Lung (tissue), 11 donors: ENCODE measurements at regions not wholly inside any gene's neighbourhood (a gene's known extent, or its start where the extent isn't known, plus 50 kb on each side); places are given as distances from the start of the nearest gene placed in this dataset.
"Not testable (repeated sequence)": the region's sequence is repeated elsewhere in the genome, so short reads cannot be mapped to it uniquely, and the experiment has no call there.

Source experiments
- ATAC-seq: fragments of 200-7000 bp; cut with Tn5 transposase; one replicate; pipeline ENCODE4 v1.9.1; 2020; ENCODE audit warnings: moderate number of reproducible peaks; ENCODE audit not compliant: insufficient read depth, low FRiP score
- DNase-seq, 3 donors: peaks; one replicate each; pipeline ENCODE4 v3.0.0-alpha.2; 2013 to 2017
- H3K27ac ChIP-seq, 2 donors: one replicate each; pipeline ENCODE4 v1.5.1; 2013; ENCODE audit warnings: mild to moderate bottlenecking in 2 of 2, moderate library complexity in 2 of 2, control low read depth in 1 of 2, inconsistent platforms in 1 of 2, low read depth in 1 of 2, low read length in 1 of 2
- H3K27me3 ChIP-seq, 3 donors: one replicate each; pipeline ENCODE4 v1.5.1; 2013; ENCODE audit warnings: low read length in 2 of 3; ENCODE audit not compliant: control insufficient read depth in 3 of 3, insufficient read depth in 3 of 3
- H3K36me3 ChIP-seq, 4 donors: one replicate each; pipeline ENCODE4 v1.5.1; 2013; ENCODE audit warnings: low read length in 4 of 4, mild to moderate bottlenecking in 1 of 4, moderate library complexity in 1 of 4; ENCODE audit not compliant: control insufficient read depth in 4 of 4, insufficient read depth in 4 of 4
- H3K4me1 ChIP-seq, 5 donors: one replicate each; pipeline ENCODE4 v1.5.1; 2013; ENCODE audit warnings: low read length in 5 of 5, mild to moderate bottlenecking in 2 of 5, moderate library complexity in 1 of 5; ENCODE audit not compliant: control insufficient read depth in 5 of 5, insufficient read depth in 5 of 5
- H3K4me3 ChIP-seq: one replicate; pipeline ENCODE4 v1.5.1; 2013; ENCODE audit warnings: mild to moderate bottlenecking, control low read depth, moderate library complexity
- H3K9ac ChIP-seq, 2 donors: one replicate each; pipeline ENCODE4 v1.5.1; 2013; ENCODE audit warnings: low read length in 2 of 2, control low read depth in 1 of 2; ENCODE audit not compliant: insufficient read depth in 1 of 2
- H3K9me3 ChIP-seq, 4 donors: one replicate each; pipeline ENCODE4 v1.5.1; 2013; ENCODE audit warnings: low read length in 3 of 4, mild to moderate bottlenecking in 1 of 4, moderate library complexity in 1 of 4; ENCODE audit not compliant: control insufficient read depth in 4 of 4, insufficient read depth in 3 of 4
- CTCF ChIP-seq: IDR thresholded peaks from 2 replicates; pipeline ENCODE4 v1.5.1; 2012; ENCODE audit warnings: mild to moderate bottlenecking; ENCODE audit errors: control extremely low read depth, extremely low read depth
- WGBS, 2 donors: extraction: QIAGEN DNeasy Blood & Tissue Kit; methylation state at CpG; one replicate each; pipeline ENCODE4 v1.1.7; 2013; 5-methylcytosine and 5-hydroxymethylcytosine counted together
- donor health status: control.
- donor health status: control.
- donor health status: Bipolar disorder and iron deficiency.
- donor health status: healthy.
- donor health status: DM: yes; HTN: yes; CAD: no.

- TF ChIP-seq CTCF, result no peak
- no peak for ATAC-seq
- WGBS, 2 donors, result 88 to 91% methylated on average over 3 of the region's 3 CpGs
Observed at GRCh38 chr5:52626312-52626711, 161.4 kb upstream of the ITGA1 start.

GRCh38 chr5:52627740-52628139 is 160.0 kb upstream of the ITGA1 start:
- Histone ChIP-seq H3K9me3 (peaks cover 0 to 4% (median 1%) of the 10 kb centered on the region in 4 donors), H3K27ac (no peak overlapping the region), H3K4me1 (no peaks in the 10 kb centered on the region), H3K9ac (no peak overlapping the region), H3K36me3 (no peaks in the 10 kb centered on the region), H3K27me3 (no peaks in the 10 kb centered on the region), H3K4me3 (no peak overlapping the region)
- WGBS, 2 donors, result 69 to 84% methylated on average over 1 of the region's 1 CpG
- no peak for ATAC-seq
- DNase-seq, result no peak
- TF ChIP-seq CTCF, result no peak

More at GRCh38 chr5:52626312-52626711, 161.4 kb upstream of the ITGA1 start:
- H3K36me3 ChIP-seq, result no peaks in the 10 kb centered on the region
- no peaks in the 10 kb centered on the region for H3K27me3 ChIP-seq
- DNase-seq, result no peak
- H3K27ac ChIP-seq, result no peak overlapping the region
- H3K4me1 ChIP-seq, result no peaks in the 10 kb centered on the region
- no peak overlapping the region for H3K9ac ChIP-seq
- no peak overlapping the region for H3K4me3 ChIP-seq
- peaks cover 0 to 2% (median under 1%) of the 10 kb centered on the region in 4 donors for H3K9me3 ChIP-seq

- no peak for ATAC-seq
- TF ChIP-seq CTCF, result no peak
- no peaks in the 10 kb centered on the region for H3K4me1 ChIP-seq
- H3K9ac ChIP-seq, result no peak overlapping the region
- H3K4me3 ChIP-seq, result no peak overlapping the region
- no peaks in the 10 kb centered on the region for H3K36me3 ChIP-seq
- no peak overlapping the region for H3K27ac ChIP-seq
- 85 to 87% methylated on average over 1 of the region's 1 CpG for WGBS, 2 donors
- no peak for DNase-seq
- no peaks in the 10 kb centered on the region for H3K27me3 ChIP-seq
- H3K9me3 ChIP-seq, result peaks cover 0 to 4% (median 1%) of the 10 kb centered on the region in 4 donors
Observed at GRCh38 chr5:52632281-52632680, 155.4 kb upstream of the ITGA1 start.

GRCh38 chr5:52634171-52634570 is 153.5 kb upstream of the ITGA1 start:
- not testable (repeated sequence) for ATAC-seq, H3K9ac ChIP-seq, H3K4me3 ChIP-seq, H3K27ac ChIP-seq, H3K36me3 ChIP-seq, DNase-seq, H3K4me1 ChIP-seq, H3K27me3 ChIP-seq, H3K9me3 ChIP-seq
- WGBS, 2 donors, result 95 to 98% methylated on average over 4 of the region's 4 CpGs
